ENCODE measurements at regions not wholly inside any gene's neighbourhood (a gene's known extent, or its start where the extent isn't known, plus 50 kb on each side); places are given as distances from the start of the nearest gene placed in this dataset.

DNA sequence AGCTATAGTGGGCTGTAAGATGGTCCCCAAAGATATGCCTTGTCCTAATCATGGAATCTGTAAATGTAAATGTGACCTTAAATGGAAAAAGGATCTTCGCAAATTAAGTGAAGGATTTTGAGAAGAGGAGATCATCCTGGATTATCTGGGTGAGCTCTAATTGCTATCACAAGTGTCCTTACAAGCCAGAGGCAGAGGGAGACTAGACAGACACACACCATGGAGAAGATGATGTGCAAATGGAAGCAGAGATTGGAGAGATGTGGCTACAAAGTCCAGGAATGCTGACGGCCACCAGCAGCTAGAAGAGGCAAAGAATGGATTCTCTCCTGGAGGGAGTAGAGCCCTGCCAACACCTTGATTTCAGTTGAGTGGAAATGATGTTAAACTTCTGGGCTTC is 102.3 kb upstream of the PROK2 start:
- no peak for DNase-seq (ENCODE audit: low read depth)
- TF ChIP-seq, protein P1, sequence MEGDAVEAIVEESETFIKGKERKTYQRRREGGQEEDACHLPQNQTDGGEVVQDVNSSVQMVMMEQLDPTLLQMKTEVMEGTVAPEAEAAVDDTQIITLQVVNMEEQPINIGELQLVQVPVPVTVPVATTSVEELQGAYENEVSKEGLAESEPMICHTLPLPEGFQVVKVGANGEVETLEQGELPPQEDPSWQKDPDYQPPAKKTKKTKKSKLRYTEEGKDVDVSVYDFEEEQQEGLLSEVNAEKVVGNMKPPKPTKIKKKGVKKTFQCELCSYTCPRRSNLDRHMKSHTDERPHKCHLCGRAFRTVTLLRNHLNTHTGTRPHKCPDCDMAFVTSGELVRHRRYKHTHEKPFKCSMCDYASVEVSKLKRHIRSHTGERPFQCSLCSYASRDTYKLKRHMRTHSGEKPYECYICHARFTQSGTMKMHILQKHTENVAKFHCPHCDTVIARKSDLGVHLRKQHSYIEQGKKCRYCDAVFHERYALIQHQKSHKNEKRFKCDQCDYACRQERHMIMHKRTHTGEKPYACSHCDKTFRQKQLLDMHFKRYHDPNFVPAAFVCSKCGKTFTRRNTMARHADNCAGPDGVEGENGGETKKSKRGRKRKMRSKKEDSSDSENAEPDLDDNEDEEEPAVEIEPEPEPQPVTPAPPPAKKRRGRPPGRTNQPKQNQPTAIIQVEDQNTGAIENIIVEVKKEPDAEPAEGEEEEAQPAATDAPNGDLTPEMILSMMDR (IDR thresholded peaks at IDR 0.05; ENCODE audit: insufficient read depth, low read depth, low read length, missing control alignments): no peak
- H3K4me3 ChIP-seq (ENCODE audit: low read depth, low read length): no peak overlapping the region

DNA sequence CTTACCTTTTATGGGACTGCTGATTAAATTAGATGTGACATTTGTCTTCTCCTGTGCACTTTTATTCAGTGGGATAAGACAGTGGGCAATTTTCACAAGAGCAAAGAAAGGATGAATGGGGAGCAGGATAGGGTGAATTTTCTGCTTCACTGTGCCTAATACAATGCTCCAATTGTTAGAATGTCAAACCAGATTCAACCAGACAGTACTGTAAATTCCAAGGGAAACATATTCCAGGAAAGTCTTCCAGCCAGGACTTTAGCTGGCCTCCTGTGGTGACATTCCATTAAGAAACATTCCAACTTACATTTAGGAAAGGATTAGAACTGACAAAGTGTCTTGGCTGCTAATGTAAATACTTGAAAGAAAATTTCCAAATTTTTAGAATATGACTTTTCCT is 100.1 kb upstream of the PROK2 start:
- TF ChIP-seq, protein P1 (IDR thresholded peaks at IDR 0.05; ENCODE audit: insufficient read depth, low read depth, low read length, missing control alignments): no peak
- DNase-seq (ENCODE audit: low read depth): no peak
- H3K4me3 ChIP-seq (ENCODE audit: low read depth, low read length): no peak overlapping the region

DNA sequence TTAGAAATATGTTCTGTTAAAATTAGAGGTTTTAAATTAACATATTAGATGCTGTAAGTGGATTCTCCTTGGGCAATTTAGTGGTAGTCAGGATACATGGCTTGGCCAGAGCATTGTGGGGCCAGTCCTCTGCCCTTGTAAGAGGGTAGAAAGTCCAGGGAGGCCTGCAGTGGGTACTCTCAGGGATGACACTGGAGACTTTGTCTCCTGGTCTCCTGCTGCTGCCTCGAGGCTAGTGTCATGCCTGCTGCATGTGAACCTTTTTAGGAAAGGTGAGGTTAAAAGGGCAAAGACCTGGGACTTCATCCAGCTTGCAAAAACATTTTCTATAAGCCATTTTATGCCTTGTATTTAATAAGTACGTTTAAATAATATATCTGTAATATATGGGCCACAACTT is 96.8 kb upstream of the PROK2 start:
- TF ChIP-seq, protein P1 (IDR thresholded peaks at IDR 0.05; ENCODE audit: insufficient read depth, low read depth, low read length, missing control alignments): no peak
- DNase-seq (ENCODE audit: low read depth): no peak
- H3K4me3 ChIP-seq (ENCODE audit: low read depth, low read length): no peak overlapping the region

DNA sequence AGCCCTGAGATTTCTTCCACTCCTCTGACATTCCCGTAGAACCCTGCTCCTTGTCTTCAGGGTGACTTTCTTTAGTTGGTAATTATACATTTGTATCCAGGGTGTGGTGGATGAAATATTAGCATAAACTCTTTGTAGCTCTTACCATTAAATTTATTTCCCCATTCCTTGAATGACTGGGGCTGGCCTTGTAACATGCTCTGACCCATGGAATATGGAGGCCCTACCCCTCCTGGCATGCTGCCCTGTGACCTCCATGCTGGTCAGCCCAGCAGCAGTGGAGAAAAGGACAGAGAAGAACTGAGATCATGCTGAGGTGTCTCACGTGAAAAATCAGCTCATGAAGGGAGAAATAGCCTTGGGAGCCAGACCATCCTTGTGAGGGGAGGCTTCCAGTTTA is 96.1 kb upstream of the PROK2 start:
- TF ChIP-seq, protein P1 (IDR thresholded peaks at IDR 0.05; ENCODE audit: insufficient read depth, low read depth, low read length, missing control alignments): no peak
- no peak overlapping the region for H3K4me3 ChIP-seq (ENCODE audit: low read depth, low read length)
- DNase-seq (ENCODE audit: low read depth): no peak

DNA sequence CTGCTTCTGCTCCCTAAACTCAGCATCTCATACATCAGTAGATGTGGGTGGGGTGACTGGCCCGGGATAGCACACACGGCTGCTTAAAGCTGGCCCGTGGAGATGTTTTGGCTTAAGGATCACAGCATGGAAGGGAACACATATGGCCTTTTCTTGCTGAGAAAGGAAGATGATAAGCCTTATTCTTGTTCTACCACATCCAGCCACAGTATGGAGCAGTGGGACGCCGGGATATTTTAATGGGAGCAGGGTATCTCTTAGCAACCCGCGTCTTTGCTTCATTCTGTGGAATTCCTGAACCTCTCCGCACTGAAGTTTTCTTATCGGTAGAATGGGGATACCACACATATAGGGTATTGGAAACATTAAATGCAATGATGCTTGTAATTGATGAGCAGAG is 94.1 kb upstream of the PROK2 start:
- H3K4me3 ChIP-seq (ENCODE audit: low read depth, low read length): no peak overlapping the region
- DNase-seq (ENCODE audit: low read depth): no peak
- TF ChIP-seq, protein P1 (IDR thresholded peaks at IDR 0.05; ENCODE audit: insufficient read depth, low read depth, low read length, missing control alignments): no peak

DNA sequence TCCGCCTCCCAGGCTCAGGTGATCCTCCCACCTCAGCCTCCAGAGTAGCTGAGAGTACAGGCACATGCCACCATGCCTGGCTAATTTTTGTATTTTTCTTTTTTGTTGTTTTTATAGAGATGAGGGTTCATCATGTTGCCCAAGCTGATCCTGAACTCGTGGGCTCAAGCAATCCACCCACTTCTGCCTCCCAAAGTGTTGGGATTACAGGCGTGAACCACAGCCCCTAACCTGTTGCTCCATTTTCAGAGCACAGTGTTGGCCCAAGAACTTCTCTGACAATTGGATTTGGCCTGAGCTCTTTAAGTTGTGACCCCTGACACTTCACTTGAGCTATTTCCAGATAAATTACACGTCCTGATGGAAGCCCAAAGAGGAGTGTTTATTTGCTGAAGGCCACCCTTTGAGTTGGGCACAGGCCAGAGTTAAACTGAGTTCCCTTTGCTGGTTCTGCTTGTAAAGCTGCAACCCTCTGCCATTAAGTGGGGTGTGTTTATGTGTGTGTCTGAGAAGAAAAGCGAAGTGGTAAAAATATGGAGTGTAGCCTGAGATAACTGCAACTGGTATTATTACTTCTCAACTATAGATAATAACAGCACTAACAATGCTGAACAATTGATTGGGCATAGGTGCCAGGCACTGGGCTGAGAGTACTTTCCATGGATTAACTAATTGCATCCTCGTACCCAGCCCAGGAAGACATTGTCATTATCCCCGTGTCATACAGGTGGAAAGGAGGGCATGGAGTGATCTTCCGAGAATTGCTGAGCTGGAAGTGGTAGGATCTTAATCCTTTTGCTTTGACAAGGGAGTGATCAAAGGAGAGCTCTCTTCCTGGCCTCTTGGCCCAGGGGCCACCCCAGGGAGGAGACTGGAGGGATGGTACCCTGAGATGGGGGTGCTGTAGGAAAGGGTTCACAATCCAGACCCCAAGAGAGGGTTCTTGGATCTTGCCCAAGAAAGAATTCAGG is 91.5 kb upstream of the PROK2 start:
- DNase-seq (ENCODE audit: low read depth): no peak
- TF ChIP-seq, protein P1 (IDR thresholded peaks at IDR 0.05; ENCODE audit: insufficient read depth, low read depth, low read length, missing control alignments): no peak

More for the DNA sequence above, 91.5 kb upstream of the PROK2 start:
- H3K4me3 ChIP-seq (ENCODE audit: low read depth, low read length): no peak overlapping the region

Measured in GM12865 (cell line).